ENCODE measurements at regions not wholly inside any gene's neighbourhood (a gene's known extent, or its start where the extent isn't known, plus 50 kb on each side); places are given as distances from the start of the nearest gene placed in this dataset.

- no peak overlapping the region for H3K9ac ChIP-seq (ENCODE audit: extremely low read depth, low read length, poor library complexity, severe bottlenecking)
- no peak overlapping the region for H3K4me3 ChIP-seq (ENCODE audit: low read length)
- no peaks in the 10 kb centered on the region for H3K36me3 ChIP-seq (ENCODE audit: control insufficient read depth, insufficient read depth, low read length)
- H3K36me3 Mint-ChIP-seq (ENCODE audit: low read depth) = no peaks in the 10 kb centered on the region
- H3K27ac Mint-ChIP-seq = no peak overlapping the region
- H3K4me1 Mint-ChIP-seq = no peaks in the 10 kb centered on the region
- no peaks in the 10 kb centered on the region for H3K27me3 ChIP-seq (ENCODE audit: control insufficient read depth, insufficient read depth, low read length, poor library complexity, severe bottlenecking)
- H3K27ac ChIP-seq (ENCODE audit: low read depth, low read length) = no peak overlapping the region
- no peak for DNase-seq
- no peaks in the 10 kb centered on the region for H3K9me3 ChIP-seq (ENCODE audit: control insufficient read depth, low read length)
- no peaks in the 10 kb centered on the region for H3K27me3 Mint-ChIP-seq (ENCODE audit: insufficient read depth)
- WGBS, 2 experiments (ENCODE audit: insufficient coverage in 1 of 2, insufficient read length in 1 of 2) = 99 to 100% methylated on average over 1 to 2 of the region's 3 CpGs
- H3K4me3 Mint-ChIP-seq = no peak overlapping the region
- peaks cover 7% of the 10 kb centered on the region for H3K9me3 Mint-ChIP-seq
- TF ChIP-seq CTCF (conservative IDR thresholded peaks at IDR 0.05) = no peak
- no peaks in the 10 kb centered on the region for H3K4me1 ChIP-seq (ENCODE audit: control insufficient read depth, insufficient read depth, low read length)
Observed at GRCh38 chr5:25964009-25964372, 1074.4 kb downstream of the CDH9 start.

- TF ChIP-seq CTCF (conservative IDR thresholded peaks at IDR 0.05) = no peak
- Histone ChIP-seq H3K4me3 (ENCODE audit: low read length) (no peak overlapping the region), H3K27me3 (ENCODE audit: control insufficient read depth, insufficient read depth, low read length, poor library complexity, severe bottlenecking) (no peaks in the 10 kb centered on the region), H3K9me3 (ENCODE audit: control insufficient read depth, low read length) (no peaks in the 10 kb centered on the region), H3K27ac (ENCODE audit: low read depth, low read length) (no peak overlapping the region), H3K9ac (ENCODE audit: extremely low read depth, low read length, poor library complexity, severe bottlenecking) (no peak overlapping the region), H3K4me1 (ENCODE audit: control insufficient read depth, insufficient read depth, low read length) (no peaks in the 10 kb centered on the region), H3K36me3 (ENCODE audit: control insufficient read depth, insufficient read depth, low read length) (no peaks in the 10 kb centered on the region)
- Mint-ChIP-seq H3K4me3 (no peak overlapping the region), H3K27ac (no peak overlapping the region), H3K4me1 (no peaks in the 10 kb centered on the region), H3K9me3 (peaks cover 2% of the 10 kb centered on the region), H3K36me3 (ENCODE audit: low read depth) (no peaks in the 10 kb centered on the region), H3K27me3 (ENCODE audit: insufficient read depth) (no peaks in the 10 kb centered on the region)
- WGBS, 2 experiments (ENCODE audit: insufficient coverage in 1 of 2, insufficient read length in 1 of 2) = 83 to 88% methylated on average over 2 to 5 of the region's 5 CpGs
- DNase-seq = no peak
Observed at GRCh38 chr5:25963251-25964008, 1075.0 kb downstream of the CDH9 start.

- H3K9ac ChIP-seq (ENCODE audit: extremely low read depth, low read length, poor library complexity, severe bottlenecking) = no peak overlapping the region
- no peak for TF ChIP-seq CTCF (conservative IDR thresholded peaks at IDR 0.05)
- no peaks in the 10 kb centered on the region for H3K27me3 ChIP-seq (ENCODE audit: control insufficient read depth, insufficient read depth, low read length, poor library complexity, severe bottlenecking)
- peaks cover 10% of the 10 kb centered on the region for H3K4me1 Mint-ChIP-seq
- H3K27me3 Mint-ChIP-seq (ENCODE audit: insufficient read depth) = no peaks in the 10 kb centered on the region
- H3K27ac ChIP-seq (ENCODE audit: low read depth, low read length) = no peak overlapping the region
- H3K27ac Mint-ChIP-seq = no peak overlapping the region
- no peaks in the 10 kb centered on the region for H3K36me3 ChIP-seq (ENCODE audit: control insufficient read depth, insufficient read depth, low read length)
- WGBS, 2 experiments (ENCODE audit: insufficient coverage in 1 of 2, insufficient read length in 1 of 2) = 89 to 100% methylated on average over 2 of the region's 2 CpGs
- DNase-seq = no peak
- H3K4me1 ChIP-seq (ENCODE audit: control insufficient read depth, insufficient read depth, low read length) = no peaks in the 10 kb centered on the region
- H3K4me3 Mint-ChIP-seq = no peak overlapping the region
- H3K9me3 ChIP-seq (ENCODE audit: control insufficient read depth, low read length) = no peaks in the 10 kb centered on the region
- H3K36me3 Mint-ChIP-seq (ENCODE audit: low read depth) = no peaks in the 10 kb centered on the region
- H3K4me3 ChIP-seq (ENCODE audit: low read length) = no peak overlapping the region
- peaks cover 5% of the 10 kb centered on the region for H3K9me3 Mint-ChIP-seq
Observed at GRCh38 chr5:25955337-25955736, 1083.0 kb downstream of the CDH9 start.

Data from endodermal cell (in vitro differentiated cells).